Neuronal stem cell (in vitro differentiated cells): ENCODE measurements at regions not wholly inside any gene's neighbourhood (a gene's known extent, or its start where the extent isn't known, plus 50 kb on each side); places are given as distances from the start of the nearest gene placed in this dataset.
A peak's percentile ranks its signal among the peaks of the same experiment; 100 is the strongest.

Source experiments
- DNase-seq: peaks from one replicate; pipeline ENCODE4 v3.0.0-alpha.2; 2013; ENCODE audit warnings: low spot score
- H2AFZ ChIP-seq: one replicate; pipeline ENCODE4 v1.6.1; 2013; ENCODE audit warnings: mild to moderate bottlenecking, low read length, inconsistent platforms
- H2AK5ac ChIP-seq: 2 replicates; pipeline ENCODE4 v1.6.1; 2013; ENCODE audit warnings: low read depth, mild to moderate bottlenecking, inconsistent platforms, low read length, moderate library complexity, mixed read lengths
- H2BK120ac ChIP-seq: 2 replicates; pipeline ENCODE4 v1.6.1; 2013; ENCODE audit warnings: low read depth, mild to moderate bottlenecking, inconsistent platforms, low read length, moderate library complexity, mixed read lengths
- H2BK12ac ChIP-seq: one replicate; pipeline ENCODE4 v1.6.1; 2013; ENCODE audit warnings: low read length, inconsistent platforms
- H2BK15ac ChIP-seq: 2 replicates; pipeline ENCODE4 v1.6.1; 2013; ENCODE audit warnings: mild to moderate bottlenecking, low read length, inconsistent platforms, mixed read lengths
- H2BK5ac ChIP-seq: one replicate; pipeline ENCODE4 v1.6.1; 2013; ENCODE audit warnings: inconsistent platforms, mild to moderate bottlenecking, low read length, moderate library complexity
- H3K14ac ChIP-seq: one replicate; pipeline ENCODE4 v1.6.1; 2013; ENCODE audit warnings: low read length, inconsistent platforms
- H3K18ac ChIP-seq: 2 replicates; pipeline ENCODE4 v1.6.1; 2013; ENCODE audit warnings: low read length, inconsistent platforms
- H3K23ac ChIP-seq: 2 replicates; pipeline ENCODE4 v1.6.1; 2013; ENCODE audit warnings: low read depth, mild to moderate bottlenecking, mixed read lengths, low read length, inconsistent platforms; ENCODE audit not compliant: poor library complexity
- H3K27ac ChIP-seq: replicated peaks from 3 replicates; pipeline ENCODE4 v1.5.1; 2013; ENCODE audit warnings: low read length, inconsistent platforms
- H3K27me3 ChIP-seq, 3 experiments: 2 replicates each; pipeline ENCODE4 v1.6.1; 2013; ENCODE audit warnings: low read length in 3 of 3, mild to moderate bottlenecking in 2 of 3, inconsistent platforms in 1 of 3, low read depth in 1 of 3, mixed read lengths in 1 of 3, moderate library complexity in 1 of 3; ENCODE audit not compliant: control insufficient read depth in 3 of 3, insufficient read depth in 3 of 3
- H3K36me3 ChIP-seq, 2 donors: replicated peaks in 1 of 2; 2 replicates each; pipeline ENCODE4 v1.6.1; 2013; ENCODE audit warnings: low read length in 2 of 2; ENCODE audit not compliant: control insufficient read depth in 2 of 2, insufficient read depth in 2 of 2
- H3K4ac ChIP-seq: 2 replicates; pipeline ENCODE4 v1.6.1; 2013; ENCODE audit warnings: inconsistent platforms, mild to moderate bottlenecking, low read length, moderate library complexity
- H3K4me1 ChIP-seq, 2 donors: 1 replicate in 1 of 2; 2 replicates in 1 of 2; pipeline ENCODE4 v1.6.1; 2013; ENCODE audit warnings: low read length in 2 of 2, low read depth in 1 of 2; ENCODE audit not compliant: control insufficient read depth in 2 of 2, insufficient read depth in 1 of 2
- H3K4me2 ChIP-seq: one replicate; pipeline ENCODE4 v1.6.1; 2013; ENCODE audit warnings: mild to moderate bottlenecking, low read length, inconsistent platforms; ENCODE audit not compliant: insufficient read depth, poor library complexity, severe bottlenecking
- H3K4me3 ChIP-seq, 2 donors: 2 replicates each; pipeline ENCODE4 v1.5.1; 2013; ENCODE audit warnings: low read length in 2 of 2, mild to moderate bottlenecking in 2 of 2, inconsistent platforms in 1 of 2, moderate library complexity in 1 of 2
- H3K79me1 ChIP-seq: one replicate; pipeline ENCODE4 v1.6.1; 2013; ENCODE audit warnings: low read depth, mild to moderate bottlenecking, inconsistent platforms, low read length, moderate library complexity
- H3K9ac ChIP-seq: one replicate; pipeline ENCODE4 v1.6.1; 2013; ENCODE audit warnings: mild to moderate bottlenecking, low read depth, low read length, inconsistent platforms; ENCODE audit not compliant: poor library complexity
- H3K9me3 ChIP-seq, 2 donors: replicated peaks in 1 of 2; 2 replicates each; pipeline versions ENCODE3 to v1.6.1; 2013; ENCODE audit warnings: low read length in 2 of 2, mild to moderate bottlenecking in 2 of 2, inconsistent platforms in 1 of 2, low read depth in 1 of 2, mixed read lengths in 1 of 2, moderate library complexity in 1 of 2; ENCODE audit not compliant: control insufficient read depth in 2 of 2, insufficient read depth in 1 of 2
- H4K8ac ChIP-seq: one replicate; pipeline ENCODE4 v1.6.1; 2013; ENCODE audit warnings: low read depth, mild to moderate bottlenecking, inconsistent platforms, low read length, moderate library complexity
- H4K91ac ChIP-seq: one replicate; pipeline ENCODE4 v1.6.1; 2013; ENCODE audit warnings: low read length, low read depth, mild to moderate bottlenecking, inconsistent platforms; ENCODE audit not compliant: poor library complexity
- WGBS, 2 donors: extraction: QIAGEN DNeasy Blood & Tissue Kit; methylation state at CpG; one replicate each; pipeline ENCODE4 v1.1.7; 2013; ENCODE audit warnings: missing lambda C conversion rate in 2 of 2, mixed read lengths in 1 of 2; ENCODE audit not compliant: insufficient read length in 2 of 2, insufficient replicate concordance in 1 of 2; ENCODE audit errors: extremely low coverage in 2 of 2; 5-methylcytosine and 5-hydroxymethylcytosine counted together

DNA sequence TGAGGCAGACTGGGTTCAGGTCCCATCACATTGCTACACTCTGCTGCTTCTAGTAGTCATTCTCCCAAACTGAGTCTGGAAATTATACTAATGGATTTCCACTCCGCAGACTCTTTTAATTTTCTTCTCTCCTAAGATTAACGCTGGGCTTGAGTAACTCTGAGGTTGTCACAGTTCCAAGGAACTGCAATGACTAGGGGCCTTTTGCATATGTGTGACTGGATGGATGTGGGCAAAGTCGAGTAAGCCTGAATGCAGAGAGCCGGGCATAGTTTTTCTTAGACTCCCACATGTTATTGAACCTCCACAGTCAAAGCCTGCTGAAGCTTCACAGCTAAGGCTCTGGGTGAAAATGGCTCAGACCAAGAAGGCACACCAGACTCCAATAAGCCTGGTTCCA, 160.9 kb upstream of the PROX1 start:
- Histone ChIP-seq H3K4me3 (no peak overlapping the region), H4K8ac (no peak overlapping the region), H3K27ac (no peak overlapping the region), H2BK5ac (no peak overlapping the region), H3K9me3 (peaks cover 0 to 2% of the 10 kb centered on the region in 2 donors), H2AK5ac (no peak overlapping the region), H3K36me3 (no peaks in the 10 kb centered on the region), H3K18ac (peak overlapping the region; percentile 8), H3K9ac (no peak overlapping the region), H4K91ac (no peak overlapping the region), H3K23ac (no peak overlapping the region), H2AFZ (no peak overlapping the region), H2BK12ac (no peak overlapping the region), H3K27me3 (no peaks in the 10 kb centered on the region), H3K4ac (no peak overlapping the region), H3K14ac (no peak overlapping the region), H2BK15ac (no peak overlapping the region), H3K4me2 (no peak overlapping the region), H3K4me1 (peaks cover 0 to 4% of the 10 kb centered on the region in 2 donors), H2BK120ac (no peak overlapping the region), H3K79me1 (no peaks in the 10 kb centered on the region)
- WGBS, 2 donors: no CpG with 5 or more reads among the region's 4 CpGs
- DNase-seq: no peak

DNA sequence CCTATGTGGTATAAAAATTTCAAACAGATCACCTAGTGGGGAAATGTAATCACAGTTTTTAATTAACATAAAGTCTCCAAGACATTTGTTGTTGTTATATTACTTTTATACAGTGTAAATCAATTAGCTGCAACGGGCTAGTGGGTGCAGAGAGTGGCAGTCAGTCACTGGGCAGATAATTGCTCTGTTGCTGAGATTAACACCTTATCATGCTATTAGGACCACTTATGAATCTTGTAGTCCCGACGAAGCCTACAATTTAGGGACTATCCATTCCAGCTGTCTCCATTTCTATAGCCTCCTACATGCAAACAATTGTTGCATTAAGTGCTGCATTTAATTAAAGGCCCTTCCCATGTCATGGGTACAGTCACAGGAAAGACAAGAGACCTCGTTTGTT, 158.9 kb upstream of the PROX1 start:
- no CpG with 5 or more reads among the region's 4 CpGs for WGBS, 2 donors
- Histone ChIP-seq H2BK120ac (no peak overlapping the region), H3K4me1 (peaks cover 0 to 4% of the 10 kb centered on the region in 2 donors), H3K9ac (no peak overlapping the region), H3K4me2 (no peak overlapping the region), H3K27me3 (no peaks in the 10 kb centered on the region), H3K4me3 (no peak overlapping the region), H3K9me3 (peaks cover 0 to 2% of the 10 kb centered on the region in 2 donors), H3K18ac (no peak overlapping the region), H3K79me1 (no peaks in the 10 kb centered on the region), H2BK5ac (no peak overlapping the region), H3K4ac (no peak overlapping the region), H2AK5ac (no peak overlapping the region), H3K27ac (no peak overlapping the region), H2AFZ (no peak overlapping the region), H4K8ac (no peak overlapping the region), H4K91ac (no peak overlapping the region), H2BK12ac (no peak overlapping the region), H3K36me3 (no peaks in the 10 kb centered on the region), H3K23ac (no peak overlapping the region), H3K14ac (no peak overlapping the region), H2BK15ac (no peak overlapping the region)
- DNase-seq: no peak

DNA sequence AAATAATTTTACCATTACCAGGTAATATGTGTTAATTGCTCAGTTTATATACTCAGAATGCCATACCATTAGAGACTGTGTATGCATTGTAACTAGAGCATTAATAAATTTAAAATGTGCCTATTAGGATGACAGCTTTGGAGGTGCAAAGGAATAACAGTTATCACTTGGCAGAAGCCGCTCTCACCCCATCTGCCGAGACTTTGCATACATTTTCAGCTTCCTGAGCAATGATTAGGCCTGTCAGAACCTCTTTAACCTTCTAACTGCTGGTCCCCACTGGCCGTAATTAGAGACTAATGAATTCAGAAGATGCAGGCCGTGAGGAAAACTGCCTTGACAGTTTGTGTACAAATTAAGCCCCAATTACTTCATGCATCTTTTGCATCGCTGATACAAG, 158.0 kb upstream of the PROX1 start:
- Histone ChIP-seq H3K23ac (no peak overlapping the region), H4K8ac (no peak overlapping the region), H3K27me3 (no peaks in the 10 kb centered on the region), H3K9me3 (peaks cover 0 to under 1% of the 10 kb centered on the region in 2 donors), H3K4me1 (peaks cover 0 to 4% of the 10 kb centered on the region in 2 donors), H3K36me3 (no peaks in the 10 kb centered on the region), H2AK5ac (no peak overlapping the region), H3K27ac (no peak overlapping the region), H2BK120ac (no peak overlapping the region), H2BK15ac (no peak overlapping the region), H3K14ac (no peak overlapping the region), H3K9ac (no peak overlapping the region), H3K4ac (no peak overlapping the region), H3K4me3 (no peak overlapping the region), H3K18ac (no peak overlapping the region), H2BK5ac (no peak overlapping the region), H3K4me2 (no peak overlapping the region), H2AFZ (no peak overlapping the region), H4K91ac (no peak overlapping the region), H2BK12ac (no peak overlapping the region), H3K79me1 (no peaks in the 10 kb centered on the region)
- no peak for DNase-seq
- WGBS, 2 donors: no CpG with 5 or more reads among the region's 5 CpGs

DNA sequence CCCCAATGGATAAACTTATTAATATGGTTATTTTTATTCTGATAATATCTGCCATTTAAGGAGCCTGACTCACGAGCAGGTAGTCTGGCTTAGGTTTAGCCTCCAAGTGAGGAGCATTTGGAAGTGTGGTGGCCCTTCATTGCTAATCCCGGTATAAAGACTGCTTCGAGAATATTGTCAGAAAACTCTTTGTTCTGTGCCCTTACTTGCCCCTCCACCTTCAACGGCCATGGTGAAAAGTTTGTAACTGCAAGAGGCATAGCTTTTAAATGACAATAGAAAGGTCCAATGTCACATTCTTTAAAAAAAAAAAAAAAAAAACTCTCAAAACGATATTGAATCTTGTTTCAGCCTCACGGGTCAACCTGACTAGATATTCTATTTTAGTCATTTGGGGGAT, 157.4 kb upstream of the PROX1 start:
- no peak overlapping the region for H2AFZ ChIP-seq
- H3K23ac ChIP-seq: no peak overlapping the region
- H3K36me3 ChIP-seq: no peaks in the 10 kb centered on the region
- H3K9me3 ChIP-seq: no peaks in the 10 kb centered on the region
- no peak overlapping the region for H3K18ac ChIP-seq
- H2BK120ac ChIP-seq: no peak overlapping the region
- no peak overlapping the region for H2AK5ac ChIP-seq
- no peak overlapping the region for H3K4ac ChIP-seq
- no peaks in the 10 kb centered on the region for H3K79me1 ChIP-seq
- no peak for DNase-seq
- H4K91ac ChIP-seq: no peak overlapping the region
- no peak overlapping the region for H2BK15ac ChIP-seq
- H2BK12ac ChIP-seq: no peak overlapping the region
- no peak overlapping the region for H4K8ac ChIP-seq
- no peaks in the 10 kb centered on the region for H3K27me3 ChIP-seq
- no CpG with 5 or more reads among the region's 6 CpGs for WGBS, 2 donors
- no peak overlapping the region for H3K14ac ChIP-seq
- no peak overlapping the region for H3K4me2 ChIP-seq
- no peak overlapping the region for H2BK5ac ChIP-seq
- peaks cover 0 to 4% of the 10 kb centered on the region in 2 donors for H3K4me1 ChIP-seq
- H3K4me3 ChIP-seq: no peak overlapping the region
- no peak overlapping the region for H3K9ac ChIP-seq
- H3K27ac ChIP-seq: no peak overlapping the region
